Naive thymus-derived CD4-positive, alpha-beta T cell (primary cell): ENCODE measurements at regions not wholly inside any gene's neighbourhood (a gene's known extent, or its start where the extent isn't known, plus 50 kb on each side); places are given as distances from the start of the nearest gene placed in this dataset.

ENCODE experiments used
- ATAC-seq: fragments of 150-1000 bp; cut with Tn5 transposase; 2 replicates; pipeline ENCODE4 v1.10.0; 2021; ENCODE audit warnings: mild to moderate bottlenecking, moderate library complexity
- CTCF ChIA-PET: fragments of 350-600 bp; sonication (Branson Sonifier 250); formaldehyde crosslinking; loops from one replicate; lab custom pipeline; 2021; ENCODE audit warnings: antibody characterized with exemption; lab: Charles Lee
- POLR2A ChIA-PET: fragments of 350-600 bp; sonication (Branson Sonifier 250); formaldehyde crosslinking; loops from one replicate; lab custom pipeline; 2021; ENCODE audit warnings: antibody characterized with exemption, inconsistent platforms; lab: Charles Lee
- DNase-seq, 9 donors: peaks; one replicate each; pipeline versions ENCODE4 v3.0.0 to v3.0.0-alpha.2; 2020 to 2022; ENCODE audit warnings: mixed read lengths in 1 of 9
- H3K27ac ChIP-seq: one replicate; pipeline ENCODE4 v1.7.0; 2013; ENCODE audit warnings: mild to moderate bottlenecking, low read depth, low read length, moderate library complexity
- H3K27me3 ChIP-seq, 2 donors: one replicate each; pipeline ENCODE4 v1.7.0; 2013; ENCODE audit warnings: low read length in 2 of 2, mild to moderate bottlenecking in 2 of 2, moderate library complexity in 2 of 2; ENCODE audit not compliant: control insufficient read depth in 2 of 2, insufficient read depth in 2 of 2
- H3K36me3 ChIP-seq, 3 experiments: 1 replicate in 2 of 3; 2 replicates in 1 of 3; pipeline ENCODE4 v1.7.0; 2013; ENCODE audit warnings: low read length in 3 of 3, mild to moderate bottlenecking in 3 of 3, moderate library complexity in 1 of 3; ENCODE audit not compliant: insufficient read depth in 3 of 3, control insufficient read depth in 2 of 3
- H3K4me1 ChIP-seq, 2 donors: one replicate each; pipeline ENCODE4 v1.7.0; 2013; ENCODE audit warnings: low read length in 2 of 2, mild to moderate bottlenecking in 2 of 2, moderate library complexity in 1 of 2; ENCODE audit not compliant: control insufficient read depth in 2 of 2, insufficient read depth in 2 of 2
- H3K4me3 ChIP-seq: 2 replicates; pipeline ENCODE4 v1.7.0; 2013; ENCODE audit warnings: mild to moderate bottlenecking, low read length
- H3K9me3 ChIP-seq, 3 experiments: 1 replicate in 2 of 3; 2 replicates in 1 of 3; pipeline ENCODE4 v1.7.0; 2013; ENCODE audit warnings: low read length in 3 of 3; ENCODE audit not compliant: control insufficient read depth in 2 of 3
- H3K27ac Mint-ChIP-seq, 9 donors: one replicate each; pipeline ENCODE4 v1.8.0; 2020 to 2022; ENCODE audit warnings: mixed read lengths in 9 of 9, mild to moderate bottlenecking in 8 of 9, moderate library complexity in 5 of 9, inconsistent platforms in 2 of 9
- H3K27me3 Mint-ChIP-seq, 5 donors: one replicate each; pipeline ENCODE4 v1.8.0; 2021 to 2022; ENCODE audit warnings: mixed read lengths in 5 of 5, mild to moderate bottlenecking in 1 of 5
- H3K36me3 Mint-ChIP-seq, 5 donors: one replicate each; pipeline ENCODE4 v1.8.0; 2020 to 2022; ENCODE audit warnings: mixed read lengths in 5 of 5, mild to moderate bottlenecking in 3 of 5, inconsistent platforms in 1 of 5
- H3K4me1 Mint-ChIP-seq, 7 donors: one replicate each; pipeline ENCODE4 v1.8.0; 2020 to 2022; ENCODE audit warnings: mixed read lengths in 7 of 7, mild to moderate bottlenecking in 3 of 7, inconsistent platforms in 1 of 7
- H3K4me3 Mint-ChIP-seq, 10 donors: one replicate each; pipeline ENCODE4 v1.8.0; 2020 to 2022; ENCODE audit warnings: mild to moderate bottlenecking in 10 of 10, mixed read lengths in 10 of 10, moderate library complexity in 6 of 10, inconsistent platforms in 2 of 10
- H3K9me3 Mint-ChIP-seq, 11 donors: one replicate each; pipeline ENCODE4 v1.8.0; 2020 to 2022; ENCODE audit warnings: mixed read lengths in 11 of 11, mild to moderate bottlenecking in 4 of 11, inconsistent platforms in 1 of 11, moderate library complexity in 1 of 11
- intact Hi-C, 2 donors: fragments of 100-400 bp; cut with micrococcal nuclease; formaldehyde crosslinking; loops; one replicate each; pipeline ENCODE4 v1.15.1; 2023

DNA sequence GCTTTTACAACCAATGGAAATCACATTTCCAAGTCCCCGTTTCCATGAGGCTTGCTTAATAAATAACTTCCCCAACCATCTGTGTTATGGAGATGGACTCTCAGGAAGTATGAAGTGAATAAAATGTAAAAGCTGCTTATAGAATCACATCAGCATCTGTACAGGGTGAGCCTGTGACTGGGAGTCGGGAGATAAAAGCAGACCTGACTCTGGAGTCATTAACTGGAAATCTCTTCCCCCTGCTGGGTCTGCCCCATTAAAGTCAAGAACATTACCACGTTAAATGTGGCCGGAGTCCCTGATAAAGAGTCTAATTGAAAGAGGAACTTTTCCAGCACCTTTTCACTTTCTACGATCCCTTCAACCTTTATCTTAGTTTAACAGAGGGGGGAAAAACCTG, 368.5 kb downstream of the DOK5 start:
- H3K27ac Mint-ChIP-seq = no peak overlapping the region
- DNase-seq (no peak), ATAC-seq (no peak)
- Histone ChIP-seq H3K27me3 (no peaks in the 10 kb centered on the region), H3K27ac (no peak overlapping the region), H3K36me3 (no peaks in the 10 kb centered on the region), H3K9me3 (no peaks in the 10 kb centered on the region), H3K4me3 (no peak overlapping the region), H3K4me1 (no peaks in the 10 kb centered on the region)
- H3K4me3 Mint-ChIP-seq = no peak overlapping the region
- intact Hi-C loops = no loop called here
- no peaks in the 10 kb centered on the region for H3K4me1 Mint-ChIP-seq
- ChIA-PET POLR2A (no interaction called here), CTCF (no interaction called here)
- peaks cover 0 to 4% (median 0%) of the 10 kb centered on the region in 11 donors for H3K9me3 Mint-ChIP-seq
- peaks cover 0 to 11% (median 4%) of the 10 kb centered on the region in 5 donors for H3K27me3 Mint-ChIP-seq
- H3K36me3 Mint-ChIP-seq = no peaks in the 10 kb centered on the region

- POLR2A ChIA-PET = no interaction called here
- CTCF ChIA-PET = no interaction called here
- Histone ChIP-seq H3K27ac (no peak overlapping the region), H3K9me3 (no peaks in the 10 kb centered on the region), H3K4me1 (no peaks in the 10 kb centered on the region), H3K27me3 (no peaks in the 10 kb centered on the region), H3K4me3 (no peak overlapping the region), H3K36me3 (no peaks in the 10 kb centered on the region)
- intact Hi-C loops = no loop called here
- DNase-seq = no peak
- Mint-ChIP-seq H3K9me3 (peaks cover 0 to 4% (median 0%) of the 10 kb centered on the region in 11 donors), H3K36me3 (no peaks in the 10 kb centered on the region), H3K4me1 (no peaks in the 10 kb centered on the region), H3K27ac (no peak overlapping the region), H3K4me3 (no peak overlapping the region), H3K27me3 (peaks cover 0 to 11% (median 4%) of the 10 kb centered on the region in 5 donors)
- no peak for ATAC-seq
These were observed 368.0 kb downstream of the DOK5 start for GRCh38 chr20:54843431-54843830.

DNA sequence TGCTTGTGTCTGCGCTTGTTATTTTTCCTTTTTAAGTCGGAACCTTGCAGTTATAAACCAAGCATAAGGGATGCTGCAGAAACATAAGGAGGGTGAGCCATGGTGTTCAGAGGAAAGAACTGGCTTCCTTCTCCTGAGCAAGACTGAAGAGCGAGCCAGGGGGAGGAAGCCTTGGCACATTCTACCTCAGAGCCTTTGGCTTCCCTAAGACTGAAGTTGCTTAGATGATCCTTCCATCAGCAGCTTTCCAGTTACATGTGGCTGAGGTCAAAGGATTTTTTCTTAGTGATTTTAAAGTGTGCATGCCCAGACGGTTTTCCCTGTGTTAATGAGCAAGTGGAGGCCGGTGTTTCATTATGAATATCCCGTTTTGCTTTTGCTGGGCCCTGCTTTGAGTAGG, 363.8 kb downstream of the DOK5 start:
- Mint-ChIP-seq H3K4me1 (no peaks in the 10 kb centered on the region), H3K27ac (no peak overlapping the region), H3K4me3 (no peak overlapping the region), H3K36me3 (no peaks in the 10 kb centered on the region), H3K9me3 (peaks cover 0 to 2% (median 0%) of the 10 kb centered on the region in 11 donors), H3K27me3 (peaks cover 0 to 7% (median 4%) of the 10 kb centered on the region in 5 donors)
- CTCF ChIA-PET = no interaction called here
- Histone ChIP-seq H3K4me1 (no peaks in the 10 kb centered on the region), H3K27me3 (no peaks in the 10 kb centered on the region), H3K9me3 (no peaks in the 10 kb centered on the region), H3K4me3 (no peak overlapping the region), H3K36me3 (no peaks in the 10 kb centered on the region), H3K27ac (no peak overlapping the region)
- DNase-seq = no peak
- no peak for ATAC-seq
- POLR2A ChIA-PET = no interaction called here
- intact Hi-C loops = no loop called here

DNA sequence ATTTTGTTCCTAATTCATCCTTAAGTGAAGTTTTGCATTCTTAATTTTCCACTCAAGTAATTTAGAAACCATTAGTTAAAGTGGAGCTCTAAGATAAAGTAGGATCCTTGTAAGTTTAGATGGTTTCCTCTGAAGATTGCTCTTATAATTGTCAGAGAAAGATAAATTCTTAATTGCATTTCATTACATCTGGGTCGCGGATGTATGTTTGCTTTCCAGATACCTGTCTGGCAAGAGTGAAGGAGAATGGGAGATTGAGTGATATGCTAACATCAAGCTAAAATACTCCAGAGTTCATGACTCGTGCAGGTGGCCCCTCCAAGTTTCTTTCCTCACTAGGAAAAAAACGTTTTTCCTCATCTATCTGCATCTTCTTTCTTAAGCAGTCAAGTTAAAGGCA, 361.8 kb downstream of the DOK5 start:
- H3K4me3 Mint-ChIP-seq = no peak overlapping the region
- DNase-seq (no peak), ATAC-seq (no peak)
- CTCF ChIA-PET = no interaction called here
- intact Hi-C loops = no loop called here
- POLR2A ChIA-PET = no interaction called here
- no peak overlapping the region for H3K27ac Mint-ChIP-seq
- H3K9me3 Mint-ChIP-seq = peaks cover 0 to 2% (median 0%) of the 10 kb centered on the region in 11 donors
- H3K36me3 Mint-ChIP-seq = no peaks in the 10 kb centered on the region
- peaks cover 0 to 7% (median 4%) of the 10 kb centered on the region in 5 donors for H3K27me3 Mint-ChIP-seq
- H3K4me1 Mint-ChIP-seq = no peaks in the 10 kb centered on the region
- H3K4me3 ChIP-seq = no peak overlapping the region
- no peak overlapping the region for H3K27ac ChIP-seq
- no peaks in the 10 kb centered on the region for H3K36me3 ChIP-seq
- no peaks in the 10 kb centered on the region for H3K9me3 ChIP-seq
- H3K27me3 ChIP-seq = no peaks in the 10 kb centered on the region
- no peaks in the 10 kb centered on the region for H3K4me1 ChIP-seq

- Mint-ChIP-seq H3K36me3 (no peaks in the 10 kb centered on the region), H3K4me3 (no peak overlapping the region), H3K4me1 (no peaks in the 10 kb centered on the region), H3K9me3 (peaks cover 0 to 5% (median 0%) of the 10 kb centered on the region in 11 donors), H3K27me3 (peaks cover 0 to 10% (median 5%) of the 10 kb centered on the region in 5 donors), H3K27ac (no peak overlapping the region)
- Histone ChIP-seq H3K4me3 (no peak overlapping the region), H3K9me3 (no peaks in the 10 kb centered on the region), H3K36me3 (no peaks in the 10 kb centered on the region), H3K27me3 (no peaks in the 10 kb centered on the region), H3K4me1 (no peaks in the 10 kb centered on the region), H3K27ac (no peak overlapping the region)
- ATAC-seq (no peak), DNase-seq (no peak)
- ChIA-PET POLR2A (no interaction called here), CTCF (no interaction called here)
- intact Hi-C loops = no loop called here
These were observed 347.0 kb downstream of the DOK5 start for GRCh38 chr20:54822386-54822785.

DNA sequence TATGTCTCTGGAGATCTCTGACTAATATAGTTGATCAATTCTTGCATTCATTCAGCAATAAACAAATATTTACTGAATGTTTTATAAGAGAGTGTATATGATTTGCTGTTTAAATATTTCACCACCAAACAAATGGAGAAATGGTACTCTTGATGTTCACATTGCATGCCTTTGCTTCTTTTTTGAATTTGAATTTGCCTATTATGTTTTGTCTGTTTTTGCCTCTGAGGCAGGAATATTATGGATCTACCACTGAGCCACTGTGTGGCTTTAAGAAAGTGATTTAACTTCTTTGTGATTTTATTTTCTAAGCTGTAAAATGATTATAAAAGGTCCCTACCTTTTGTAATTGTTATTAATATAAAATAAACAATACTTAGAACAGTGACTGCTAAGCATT, 345.0 kb downstream of the DOK5 start:
- Histone ChIP-seq H3K4me3 (no peak overlapping the region), H3K27me3 (no peaks in the 10 kb centered on the region), H3K27ac (no peak overlapping the region), H3K4me1 (no peaks in the 10 kb centered on the region), H3K36me3 (no peaks in the 10 kb centered on the region), H3K9me3 (no peaks in the 10 kb centered on the region)
- ATAC-seq (no peak), DNase-seq (no peak)
- Mint-ChIP-seq H3K27ac (no peak overlapping the region), H3K9me3 (peaks cover 0 to 3% (median 0%) of the 10 kb centered on the region in 11 donors), H3K36me3 (no peaks in the 10 kb centered on the region), H3K4me3 (no peak overlapping the region), H3K27me3 (peaks cover 0 to 8% (median 3%) of the 10 kb centered on the region in 5 donors), H3K4me1 (no peaks in the 10 kb centered on the region)
- intact Hi-C loops = no loop called here
- CTCF ChIA-PET = no interaction called here
- POLR2A ChIA-PET = no interaction called here

DNA sequence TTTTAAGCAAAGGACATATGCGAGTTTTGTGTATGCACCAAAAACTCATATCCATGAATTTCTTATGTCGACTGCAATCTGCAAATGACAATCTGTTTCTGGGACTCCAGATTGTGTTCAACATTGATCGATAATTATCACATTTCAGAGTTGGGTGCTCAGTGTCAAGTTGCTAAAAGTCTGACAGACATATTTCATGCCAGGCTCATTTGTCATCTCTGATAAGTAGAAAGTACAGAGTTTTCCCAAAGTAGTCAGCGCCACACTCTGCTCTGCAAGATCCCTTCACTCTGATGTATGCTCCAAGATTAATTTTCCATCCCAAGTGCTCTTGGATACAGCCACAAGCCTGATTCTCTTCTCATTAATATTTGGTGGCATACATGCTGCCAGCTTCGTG, 331.1 kb downstream of the DOK5 start:
- H3K27me3 Mint-ChIP-seq = peaks cover 0 to 14% (median 0%) of the 10 kb centered on the region in 5 donors
- no peak overlapping the region for H3K4me3 Mint-ChIP-seq
- Histone ChIP-seq H3K4me3 (no peak overlapping the region), H3K27me3 (no peaks in the 10 kb centered on the region), H3K9me3 (no peaks in the 10 kb centered on the region), H3K4me1 (no peaks in the 10 kb centered on the region), H3K27ac (no peak overlapping the region), H3K36me3 (no peaks in the 10 kb centered on the region)
- no peaks in the 10 kb centered on the region for H3K4me1 Mint-ChIP-seq
- DNase-seq (no peak), ATAC-seq (no peak)
- H3K9me3 Mint-ChIP-seq = peaks cover 0 to 10% (median 0%) of the 10 kb centered on the region in 11 donors
- CTCF ChIA-PET = no interaction called here
- no peak overlapping the region for H3K27ac Mint-ChIP-seq
- intact Hi-C loops = no loop called here
- no peaks in the 10 kb centered on the region for H3K36me3 Mint-ChIP-seq
- POLR2A ChIA-PET = interaction anchor here (1.1 kb wide), 1 partner anchor 12 kb away, joined by 3 read pairs; no protein-coding TSS in a partner anchor
